ENCODE measurements at regions not wholly inside any gene's neighbourhood (a gene's known extent, or its start where the extent isn't known, plus 50 kb on each side); places are given as distances from the start of the nearest gene placed in this dataset.

GRCh38 chr9:115717711-115718173 is 435.8 kb upstream of the PAPPA start:
- TF ChIP-seq CTCF (conservative IDR thresholded peaks at IDR 0.05; ENCODE audit: low read depth, low read length), result no peak
- Histone ChIP-seq H3K27me3 (ENCODE audit: insufficient read depth, low read depth) (no peaks in the 10 kb centered on the region), H3K36me3 (ENCODE audit: insufficient read depth) (no peaks in the 10 kb centered on the region), H3K4me3 (IDR thresholded peaks at IDR 0.05; ENCODE audit: insufficient read depth, low read depth, low read length) (no peak overlapping the region), H3K79me2 (ENCODE audit: insufficient read depth, low read depth) (no peaks in the 10 kb centered on the region), H3K27ac (no peak overlapping the region), H3K4me2 (no peak overlapping the region), H3K4me1 (ENCODE audit: low read depth, poor library complexity, severe bottlenecking) (no peaks in the 10 kb centered on the region), H4K20me1 (ENCODE audit: insufficient read depth) (no peaks in the 10 kb centered on the region), H2AFZ (ENCODE audit: low read depth) (no peak overlapping the region), H3K9ac (no peak overlapping the region)

GRCh38 chr9:115730396-115730795 is 423.2 kb upstream of the PAPPA start:
- H4K20me1 ChIP-seq (ENCODE audit: insufficient read depth), result no peaks in the 10 kb centered on the region
- no peak overlapping the region for H3K9ac ChIP-seq
- no peak for TF ChIP-seq CTCF (conservative IDR thresholded peaks at IDR 0.05; ENCODE audit: low read depth, low read length)
- H3K79me2 ChIP-seq (ENCODE audit: insufficient read depth, low read depth), result no peaks in the 10 kb centered on the region
- H3K4me1 ChIP-seq (ENCODE audit: low read depth, poor library complexity, severe bottlenecking), result no peaks in the 10 kb centered on the region
- H2AFZ ChIP-seq (ENCODE audit: low read depth), result no peak overlapping the region
- no peak overlapping the region for H3K4me2 ChIP-seq
- H3K27ac ChIP-seq, result no peak overlapping the region
- H3K36me3 ChIP-seq (ENCODE audit: insufficient read depth), result no peaks in the 10 kb centered on the region
- H3K4me3 ChIP-seq (IDR thresholded peaks at IDR 0.05; ENCODE audit: insufficient read depth, low read depth, low read length), result no peak overlapping the region
- H3K27me3 ChIP-seq (ENCODE audit: insufficient read depth, low read depth), result no peaks in the 10 kb centered on the region

GRCh38 chr9:115730845-115731244 is 422.7 kb upstream of the PAPPA start:
- no peak overlapping the region for H3K4me2 ChIP-seq
- H3K79me2 ChIP-seq (ENCODE audit: insufficient read depth, low read depth), result no peaks in the 10 kb centered on the region
- H2AFZ ChIP-seq (ENCODE audit: low read depth), result no peak overlapping the region
- no peaks in the 10 kb centered on the region for H3K4me1 ChIP-seq (ENCODE audit: low read depth, poor library complexity, severe bottlenecking)
- no peaks in the 10 kb centered on the region for H3K36me3 ChIP-seq (ENCODE audit: insufficient read depth)
- H4K20me1 ChIP-seq (ENCODE audit: insufficient read depth), result no peaks in the 10 kb centered on the region
- H3K27me3 ChIP-seq (ENCODE audit: insufficient read depth, low read depth), result no peaks in the 10 kb centered on the region
- H3K9ac ChIP-seq, result no peak overlapping the region
- TF ChIP-seq CTCF (conservative IDR thresholded peaks at IDR 0.05; ENCODE audit: low read depth, low read length), result no peak
- no peak overlapping the region for H3K27ac ChIP-seq
- H3K4me3 ChIP-seq (IDR thresholded peaks at IDR 0.05; ENCODE audit: insufficient read depth, low read depth, low read length), result no peak overlapping the region

DNA sequence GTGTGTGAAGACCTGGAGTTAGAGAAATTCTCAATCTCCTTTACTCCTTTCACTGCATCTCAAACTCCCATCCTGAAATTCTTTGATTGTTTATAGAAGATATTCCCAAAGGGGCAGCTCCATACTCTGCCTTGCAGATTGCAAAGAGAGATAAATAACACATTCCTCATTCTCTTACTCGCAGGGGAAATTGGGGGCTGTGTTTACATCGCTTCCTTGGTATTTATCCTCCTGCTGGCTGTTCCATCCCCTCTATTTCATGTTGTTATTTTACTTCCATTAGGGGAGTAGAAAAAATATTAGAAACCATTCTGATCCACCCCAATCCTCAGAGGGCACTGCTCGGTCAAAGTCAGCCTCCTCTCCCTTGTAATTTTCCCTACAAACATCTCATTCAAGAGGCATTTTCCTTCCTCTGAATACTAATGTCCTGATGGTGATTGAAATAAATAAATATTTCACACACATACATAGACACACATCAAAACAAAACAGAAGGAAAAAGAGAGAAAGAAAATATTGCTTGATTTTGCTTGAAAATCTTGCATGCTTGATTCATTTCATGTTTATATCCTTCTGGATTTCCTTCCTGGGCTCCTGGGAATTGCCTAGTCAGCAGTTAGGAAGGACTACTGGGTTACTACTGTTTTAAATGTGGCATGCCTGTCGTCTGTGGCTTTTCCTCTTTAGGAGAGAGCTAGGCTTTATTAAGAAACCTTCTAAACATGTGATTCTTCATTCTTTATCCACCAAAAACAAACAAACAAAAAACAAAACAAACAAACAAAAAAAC is 420.1 kb upstream of the PAPPA start:
- Histone ChIP-seq H3K27ac (no peak overlapping the region), H3K9ac (no peak overlapping the region)
- TF ChIP-seq CTCF (conservative IDR thresholded peaks at IDR 0.05; ENCODE audit: low read depth, low read length), result no peak

More for the DNA sequence above, 420.1 kb upstream of the PAPPA start:
- H3K4me2 ChIP-seq, result no peak overlapping the region
- no peaks in the 10 kb centered on the region for H3K27me3 ChIP-seq (ENCODE audit: insufficient read depth, low read depth)
- no peaks in the 10 kb centered on the region for H3K4me1 ChIP-seq (ENCODE audit: low read depth, poor library complexity, severe bottlenecking)
- H3K4me3 ChIP-seq (IDR thresholded peaks at IDR 0.05; ENCODE audit: insufficient read depth, low read depth, low read length), result no peak overlapping the region
- no peaks in the 10 kb centered on the region for H3K36me3 ChIP-seq (ENCODE audit: insufficient read depth)
- H3K79me2 ChIP-seq (ENCODE audit: insufficient read depth, low read depth), result no peaks in the 10 kb centered on the region
- H4K20me1 ChIP-seq (ENCODE audit: insufficient read depth), result no peaks in the 10 kb centered on the region
- no peak overlapping the region for H2AFZ ChIP-seq (ENCODE audit: low read depth)
